Immature natural killer cell (primary cell): ENCODE measurements at regions not wholly inside any gene's neighbourhood (a gene's known extent, or its start where the extent isn't known, plus 50 kb on each side); places are given as distances from the start of the nearest gene placed in this dataset.

Experiments
- DNase-seq, 3 donors: peaks; one replicate each; pipeline ENCODE4 v3.0.0; 2022; ENCODE audit warnings: mixed read lengths in 1 of 3
- H3K27ac Mint-ChIP-seq, 6 donors: one replicate each; pipeline ENCODE4 v1.8.0; 2020; ENCODE audit warnings: mixed read lengths in 6 of 6, mild to moderate bottlenecking in 5 of 6, inconsistent platforms in 4 of 6, moderate library complexity in 3 of 6
- H3K27me3 Mint-ChIP-seq, 3 donors: one replicate each; pipeline ENCODE4 v1.8.0; 2020 to 2021; ENCODE audit warnings: low read depth in 3 of 3, mild to moderate bottlenecking in 3 of 3, mixed read lengths in 3 of 3, moderate library complexity in 3 of 3, inconsistent platforms in 1 of 3
- H3K36me3 Mint-ChIP-seq, 3 donors: one replicate each; pipeline ENCODE4 v1.8.0; 2020; ENCODE audit warnings: mixed read lengths in 3 of 3, inconsistent platforms in 2 of 3, mild to moderate bottlenecking in 2 of 3
- H3K4me1 Mint-ChIP-seq, 2 donors: one replicate each; pipeline ENCODE4 v1.8.0; 2020; ENCODE audit warnings: inconsistent platforms in 2 of 2, mild to moderate bottlenecking in 2 of 2, mixed read lengths in 2 of 2, moderate library complexity in 1 of 2
- H3K4me3 Mint-ChIP-seq, 5 donors: one replicate each; pipeline ENCODE4 v1.8.0; 2020; ENCODE audit warnings: mild to moderate bottlenecking in 5 of 5, mixed read lengths in 5 of 5, inconsistent platforms in 3 of 5, moderate library complexity in 3 of 5
- H3K9me3 Mint-ChIP-seq, 6 donors: one replicate each; pipeline ENCODE4 v1.8.0; 2020; ENCODE audit warnings: mild to moderate bottlenecking in 6 of 6, mixed read lengths in 6 of 6, inconsistent platforms in 4 of 6, moderate library complexity in 3 of 6

DNA sequence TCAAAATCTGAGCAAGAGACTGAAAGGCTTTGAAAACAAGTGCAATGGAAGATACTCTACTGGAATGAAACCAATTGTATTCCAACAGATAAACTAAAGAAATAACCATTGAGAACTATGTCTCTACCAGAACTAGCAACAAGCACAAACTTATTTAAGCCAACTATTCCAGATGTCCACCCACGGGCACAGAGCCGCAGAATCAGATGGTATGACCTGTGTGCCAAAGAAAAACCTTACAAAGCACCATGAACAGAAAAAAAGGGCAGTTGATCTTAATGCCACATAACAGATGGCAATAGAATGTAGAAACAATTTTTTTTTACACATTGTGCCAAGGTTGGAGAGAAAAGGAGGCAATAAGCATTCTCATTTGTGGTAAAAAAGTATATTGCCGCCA lies 269.3 kb upstream of the ADGRL3 start:
- no peaks in the 10 kb centered on the region for H3K36me3 Mint-ChIP-seq
- H3K4me3 Mint-ChIP-seq: no peak overlapping the region
- DNase-seq: no peak
- H3K9me3 Mint-ChIP-seq: peaks cover 4 to 60% (median 19%) of the 10 kb centered on the region in 6 donors
- no peaks in the 10 kb centered on the region for H3K27me3 Mint-ChIP-seq
- no peak overlapping the region for H3K27ac Mint-ChIP-seq
- H3K4me1 Mint-ChIP-seq: no peaks in the 10 kb centered on the region

DNA sequence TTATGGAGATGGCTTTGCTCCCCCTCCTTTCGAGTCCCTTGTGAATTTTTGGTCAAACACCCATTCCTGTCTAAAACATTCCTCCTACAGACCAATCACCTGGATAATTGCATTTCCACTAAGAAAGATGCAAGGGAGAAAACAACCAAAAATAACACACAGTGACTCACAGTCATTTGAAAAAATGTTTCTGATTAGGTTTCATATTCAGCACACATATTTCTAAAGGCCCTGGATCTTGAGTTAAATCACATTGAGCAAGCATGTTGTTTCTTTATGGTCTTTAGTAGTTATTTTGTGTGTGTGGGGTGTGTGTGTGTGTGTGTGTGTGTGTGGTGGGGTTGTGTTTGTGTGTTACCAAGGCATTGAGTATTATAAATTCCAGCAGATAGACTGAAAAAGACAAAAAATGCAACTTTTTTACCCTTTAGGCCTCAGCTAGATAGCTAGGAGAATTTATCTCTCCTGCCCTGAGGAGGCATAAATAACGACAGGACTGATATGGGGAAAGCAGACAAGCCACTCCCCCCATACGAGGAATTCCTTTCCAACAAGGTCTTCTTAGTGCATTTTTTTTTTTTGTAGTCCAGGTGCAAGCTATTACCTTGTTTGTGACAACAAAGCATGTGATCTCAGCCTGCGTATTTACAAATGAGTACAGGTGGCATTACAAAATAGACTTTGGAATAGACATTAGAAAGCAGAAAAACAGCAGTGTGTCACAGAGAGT lies 265.4 kb upstream of the ADGRL3 start:
- no peak for DNase-seq
- Mint-ChIP-seq H3K27me3 (no peaks in the 10 kb centered on the region), H3K9me3 (peaks cover 2 to 42% (median 11%) of the 10 kb centered on the region in 6 donors), H3K4me3 (no peak overlapping the region), H3K27ac (no peak overlapping the region), H3K36me3 (no peaks in the 10 kb centered on the region), H3K4me1 (no peaks in the 10 kb centered on the region)

DNA sequence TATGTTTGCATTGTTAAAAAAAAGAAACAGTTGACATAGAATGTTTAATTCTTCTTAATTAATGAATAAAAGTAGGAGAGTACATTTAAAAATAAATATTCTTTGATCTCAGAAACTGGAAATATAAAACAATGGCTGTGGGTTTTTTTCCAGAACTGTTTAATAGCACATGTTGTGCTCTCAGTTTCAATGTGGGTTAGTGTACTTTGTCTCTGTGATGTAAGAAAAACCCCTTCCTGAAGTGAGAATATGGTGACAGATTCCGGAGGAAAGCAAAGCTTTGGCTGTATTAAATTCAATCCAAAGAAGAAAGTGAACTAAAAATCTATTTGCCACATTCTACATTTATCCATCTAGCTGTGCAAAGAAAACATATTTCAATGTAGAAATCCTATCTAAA lies 261.9 kb upstream of the ADGRL3 start:
- Mint-ChIP-seq H3K4me3 (no peak overlapping the region), H3K36me3 (no peaks in the 10 kb centered on the region), H3K9me3 (peaks cover 0 to 46% (median 9%) of the 10 kb centered on the region in 6 donors), H3K4me1 (no peaks in the 10 kb centered on the region), H3K27me3 (no peaks in the 10 kb centered on the region), H3K27ac (no peak overlapping the region)
- no peak for DNase-seq

DNA sequence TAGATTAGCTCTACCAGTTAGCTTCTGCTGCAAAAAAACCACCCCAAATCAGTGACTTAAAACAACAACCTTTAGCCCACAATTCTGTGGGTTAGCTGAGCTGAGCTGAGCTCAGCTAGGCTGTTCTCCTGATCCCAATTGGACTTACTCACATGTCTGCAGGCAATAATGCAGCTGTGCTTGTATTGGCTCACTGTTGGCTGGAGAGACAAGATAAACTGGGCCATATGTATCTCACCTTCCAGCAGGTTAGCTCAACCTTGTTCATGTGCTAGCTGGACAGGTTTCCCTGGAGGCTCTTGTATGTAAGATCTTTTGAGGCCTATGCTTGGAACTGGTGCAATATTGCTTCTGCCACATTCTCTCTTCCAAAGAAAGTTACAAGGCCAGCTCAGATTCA lies 261.5 kb upstream of the ADGRL3 start:
- H3K27me3 Mint-ChIP-seq: no peaks in the 10 kb centered on the region
- H3K9me3 Mint-ChIP-seq: peaks cover 2 to 48% (median 9%) of the 10 kb centered on the region in 6 donors
- no peak overlapping the region for H3K4me3 Mint-ChIP-seq
- H3K36me3 Mint-ChIP-seq: no peaks in the 10 kb centered on the region
- H3K27ac Mint-ChIP-seq: no peak overlapping the region
- DNase-seq: no peak
- no peaks in the 10 kb centered on the region for H3K4me1 Mint-ChIP-seq

DNA sequence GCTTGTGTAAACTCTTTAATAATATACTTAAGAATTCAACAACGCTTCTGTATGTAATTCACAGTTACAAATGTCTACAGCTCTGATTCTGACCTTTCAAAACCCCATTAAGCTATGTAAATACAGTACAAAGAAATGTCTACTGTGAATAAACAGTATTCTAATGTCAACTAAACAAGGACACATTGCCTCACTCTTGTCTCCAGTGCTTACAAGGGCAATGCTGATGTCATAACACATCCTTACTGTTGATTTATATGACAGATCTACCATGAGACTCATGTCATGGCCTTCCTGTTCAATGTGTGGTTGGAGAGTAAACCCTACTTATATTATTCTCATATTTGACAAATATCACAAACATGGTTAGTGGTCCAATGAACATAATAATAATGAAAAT lies 256.1 kb upstream of the ADGRL3 start:
- Mint-ChIP-seq H3K27ac (no peak overlapping the region), H3K27me3 (peaks cover 0 to 4% (median 0%) of the 10 kb centered on the region in 3 donors), H3K4me1 (no peaks in the 10 kb centered on the region), H3K9me3 (peaks cover 11 to 48% (median 18%) of the 10 kb centered on the region in 6 donors), H3K4me3 (no peak overlapping the region), H3K36me3 (no peaks in the 10 kb centered on the region)
- DNase-seq: no peak

DNA sequence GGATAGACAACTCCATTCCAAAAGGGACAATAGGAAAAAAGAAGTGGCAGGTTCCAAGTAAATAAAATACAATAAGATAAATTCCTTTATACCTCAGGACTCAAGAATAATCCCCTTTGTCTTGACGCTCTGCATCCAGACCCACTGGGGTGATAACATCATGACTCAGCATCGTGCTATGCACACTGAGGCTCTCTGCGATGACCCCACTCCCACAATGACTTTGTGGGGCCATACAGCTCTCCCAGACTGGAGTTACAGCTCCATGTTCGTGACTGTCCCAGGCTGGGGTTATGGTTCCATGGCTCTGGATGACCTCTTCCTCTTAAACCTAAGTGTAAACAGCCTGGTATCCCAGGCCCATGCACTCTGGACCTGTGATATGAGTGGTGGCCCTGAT lies 254.5 kb upstream of the ADGRL3 start:
- H3K9me3 Mint-ChIP-seq: peaks cover 7 to 46% (median 22%) of the 10 kb centered on the region in 6 donors
- no peaks in the 10 kb centered on the region for H3K4me1 Mint-ChIP-seq
- no peak for DNase-seq
- H3K36me3 Mint-ChIP-seq: no peaks in the 10 kb centered on the region
- no peak overlapping the region for H3K27ac Mint-ChIP-seq
- H3K4me3 Mint-ChIP-seq: no peak overlapping the region
- H3K27me3 Mint-ChIP-seq: peaks cover 0 to 4% (median 0%) of the 10 kb centered on the region in 3 donors

DNA sequence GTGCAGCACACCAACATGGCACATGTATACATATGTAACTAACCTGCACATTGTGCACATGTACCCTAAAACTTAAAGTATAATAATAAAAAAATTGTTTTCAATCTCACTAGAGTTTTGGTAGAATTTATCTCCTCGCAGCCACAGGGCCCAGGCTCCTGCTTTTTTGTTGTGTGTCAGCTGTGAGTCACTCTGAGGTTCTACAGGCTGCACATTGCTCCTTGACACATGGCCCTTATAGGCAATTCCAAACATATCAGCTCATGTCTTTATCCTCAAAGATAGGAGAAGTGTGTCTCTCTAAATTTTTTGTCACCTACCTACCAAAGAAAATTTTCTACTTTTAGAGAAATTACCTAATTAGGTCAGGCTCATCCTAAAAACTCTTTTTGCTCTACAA lies 252.1 kb upstream of the ADGRL3 start:
- H3K27me3 Mint-ChIP-seq: peaks cover 0 to 4% (median 0%) of the 10 kb centered on the region in 3 donors
- no peaks in the 10 kb centered on the region for H3K4me1 Mint-ChIP-seq
- H3K4me3 Mint-ChIP-seq: no peak overlapping the region
- no peaks in the 10 kb centered on the region for H3K36me3 Mint-ChIP-seq
- peaks cover 5 to 53% (median 27%) of the 10 kb centered on the region in 6 donors for H3K9me3 Mint-ChIP-seq
- H3K27ac Mint-ChIP-seq: no peak overlapping the region
- no peak for DNase-seq

DNA sequence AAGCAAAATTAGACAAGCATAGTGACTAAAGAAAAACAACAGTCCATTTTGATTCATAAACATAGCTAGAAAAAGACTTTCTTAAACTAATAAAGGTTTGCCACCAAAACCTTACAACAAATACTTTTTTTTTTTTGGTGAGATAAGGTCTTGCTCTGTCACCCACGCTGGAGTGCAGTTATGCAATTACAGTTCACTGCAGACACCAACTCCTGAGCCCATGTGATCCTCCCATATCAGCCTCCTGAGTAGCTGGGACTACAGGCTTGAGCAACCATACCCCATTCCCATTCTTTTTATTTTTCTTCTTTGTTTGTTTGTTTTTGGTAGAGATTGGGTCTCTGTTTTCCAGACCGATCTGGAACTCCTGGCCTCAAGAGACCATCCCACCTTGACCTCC lies 247.2 kb upstream of the ADGRL3 start:
- Mint-ChIP-seq H3K27ac (no peak overlapping the region), H3K27me3 (peaks cover 0 to 2% (median 1%) of the 10 kb centered on the region in 3 donors), H3K9me3 (peaks cover 12 to 62% (median 28%) of the 10 kb centered on the region in 6 donors), H3K36me3 (no peaks in the 10 kb centered on the region), H3K4me1 (no peaks in the 10 kb centered on the region), H3K4me3 (no peak overlapping the region)
- no peak for DNase-seq

DNA sequence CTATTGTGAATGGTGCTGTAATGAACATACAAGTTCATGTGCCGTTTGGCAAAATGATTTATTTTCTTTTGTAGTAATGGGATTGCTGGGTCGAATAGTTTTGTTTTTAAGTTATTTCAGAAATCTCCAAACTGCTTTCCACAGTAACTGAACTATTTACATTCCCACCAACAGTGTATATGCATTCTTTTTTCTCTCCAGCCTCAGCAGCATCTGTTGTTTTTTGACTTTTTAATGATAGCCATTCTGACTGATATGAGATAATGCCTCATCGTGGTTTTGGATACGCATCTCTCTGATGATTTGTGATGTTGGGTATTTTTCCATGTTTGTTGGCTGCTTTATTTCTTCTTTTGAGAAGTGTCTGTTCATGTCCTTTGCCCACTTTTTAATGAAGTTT lies 246.3 kb upstream of the ADGRL3 start:
- H3K4me3 Mint-ChIP-seq: no peak overlapping the region
- H3K9me3 Mint-ChIP-seq: peaks cover 14 to 58% (median 26%) of the 10 kb centered on the region in 6 donors
- H3K27ac Mint-ChIP-seq: no peak overlapping the region
- DNase-seq: no peak
- H3K27me3 Mint-ChIP-seq: peaks cover 0 to 1% (median 0%) of the 10 kb centered on the region in 3 donors
- H3K36me3 Mint-ChIP-seq: no peaks in the 10 kb centered on the region
- no peaks in the 10 kb centered on the region for H3K4me1 Mint-ChIP-seq

DNA sequence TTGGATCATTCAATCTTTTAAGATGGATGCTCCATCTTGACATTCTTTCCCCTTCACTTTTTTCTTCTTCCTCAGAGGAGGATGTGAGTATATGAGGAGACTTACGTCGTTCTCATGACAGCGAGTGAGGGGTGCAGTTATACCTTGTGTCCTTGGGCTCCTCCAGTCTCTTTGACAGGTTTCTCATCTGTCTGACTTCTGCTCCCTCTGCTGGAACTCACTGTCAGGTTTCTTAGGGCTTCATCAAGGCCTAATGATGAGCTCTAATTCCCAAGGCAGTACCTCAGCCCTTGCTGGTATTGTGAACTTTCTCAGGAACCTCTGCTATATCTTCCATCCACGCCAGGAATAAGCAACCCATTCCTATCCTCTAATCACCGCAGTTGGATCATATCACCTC lies 237.8 kb upstream of the ADGRL3 start:
- Mint-ChIP-seq H3K9me3 (peaks cover 11 to 46% (median 20%) of the 10 kb centered on the region in 6 donors), H3K36me3 (no peaks in the 10 kb centered on the region), H3K4me3 (no peak overlapping the region), H3K27ac (no peak overlapping the region), H3K4me1 (no peaks in the 10 kb centered on the region), H3K27me3 (peaks cover 0 to 1% (median 0%) of the 10 kb centered on the region in 3 donors)
- no peak for DNase-seq

DNA sequence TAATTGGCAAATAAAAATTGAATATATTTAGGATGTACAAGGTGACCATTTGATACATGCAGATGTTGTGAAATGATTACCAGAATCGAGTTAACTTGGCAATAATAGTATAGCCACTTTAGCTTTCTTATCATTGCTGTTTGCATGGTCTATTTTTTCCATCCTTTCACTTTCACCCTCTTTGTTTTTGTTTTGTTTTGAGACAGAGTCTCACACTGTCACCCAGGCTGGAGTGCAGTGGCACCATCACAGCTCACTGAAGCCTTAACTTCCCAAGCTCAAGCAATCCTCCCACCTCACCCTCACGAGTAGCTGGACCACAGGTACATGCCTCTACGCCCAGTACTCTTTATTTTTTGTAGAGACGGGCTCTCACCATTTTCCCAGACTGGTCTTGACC lies 218.6 kb upstream of the ADGRL3 start:
- peaks cover 9 to 28% (median 15%) of the 10 kb centered on the region in 6 donors for H3K9me3 Mint-ChIP-seq
- H3K27ac Mint-ChIP-seq: no peak overlapping the region
- H3K4me1 Mint-ChIP-seq: no peaks in the 10 kb centered on the region
- no peaks in the 10 kb centered on the region for H3K36me3 Mint-ChIP-seq
- no peak overlapping the region for H3K4me3 Mint-ChIP-seq
- H3K27me3 Mint-ChIP-seq: peaks cover 0 to 2% (median 0%) of the 10 kb centered on the region in 3 donors
- DNase-seq: no peak

DNA sequence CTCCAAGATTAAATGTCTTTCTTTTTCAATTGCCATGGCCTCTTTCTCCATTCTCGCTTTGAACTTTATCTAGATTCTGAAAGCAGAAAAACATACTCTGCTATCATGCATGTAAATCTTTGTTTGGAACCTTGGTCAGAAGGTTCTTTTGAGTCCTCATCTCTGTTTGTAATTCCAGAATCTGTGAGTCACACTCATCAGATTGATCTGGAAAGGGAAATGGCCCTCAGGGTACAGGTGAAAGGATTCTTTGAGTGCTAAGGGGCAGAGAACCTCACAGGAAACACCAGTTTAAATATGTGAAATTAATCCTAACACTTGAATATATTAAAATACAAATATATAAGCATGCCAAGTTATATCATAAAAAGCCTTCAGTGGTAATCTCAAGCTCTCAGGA lies 211.0 kb upstream of the ADGRL3 start:
- Mint-ChIP-seq H3K9me3 (peaks cover 10 to 49% (median 21%) of the 10 kb centered on the region in 6 donors), H3K4me1 (no peaks in the 10 kb centered on the region)

DNA sequence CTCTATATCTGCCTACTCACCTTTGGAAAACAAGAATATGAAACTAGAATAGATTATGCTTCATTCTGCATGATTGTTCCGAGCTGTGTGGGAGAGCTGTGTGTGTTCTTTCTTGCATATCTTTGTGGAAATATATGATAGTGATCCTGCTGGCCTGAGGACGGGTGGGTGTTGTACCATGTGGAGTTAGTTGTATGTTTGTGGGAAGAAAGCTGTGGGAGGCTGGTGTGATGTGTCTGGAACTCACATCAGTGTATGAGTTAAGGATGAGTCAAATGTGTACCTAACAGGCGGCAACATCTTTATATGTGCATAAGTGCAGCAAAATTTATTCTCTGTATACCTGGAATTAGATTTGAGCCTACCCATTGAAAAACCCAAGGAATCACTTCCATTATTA lies 208.1 kb upstream of the ADGRL3 start:
- no peaks in the 10 kb centered on the region for H3K27me3 Mint-ChIP-seq
- peaks cover 6 to 48% (median 19%) of the 10 kb centered on the region in 6 donors for H3K9me3 Mint-ChIP-seq
- no peak for DNase-seq
- no peak overlapping the region for H3K4me3 Mint-ChIP-seq
- H3K4me1 Mint-ChIP-seq: no peaks in the 10 kb centered on the region
- no peak overlapping the region for H3K27ac Mint-ChIP-seq
- H3K36me3 Mint-ChIP-seq: no peaks in the 10 kb centered on the region

More for the DNA sequence above, 211.0 kb upstream of the ADGRL3 start:
- no peak overlapping the region for H3K4me3 Mint-ChIP-seq
- DNase-seq: no peak
- H3K27me3 Mint-ChIP-seq: peaks cover 0 to 2% (median 0%) of the 10 kb centered on the region in 3 donors
- no peak overlapping the region for H3K27ac Mint-ChIP-seq
- H3K36me3 Mint-ChIP-seq: no peaks in the 10 kb centered on the region

DNA sequence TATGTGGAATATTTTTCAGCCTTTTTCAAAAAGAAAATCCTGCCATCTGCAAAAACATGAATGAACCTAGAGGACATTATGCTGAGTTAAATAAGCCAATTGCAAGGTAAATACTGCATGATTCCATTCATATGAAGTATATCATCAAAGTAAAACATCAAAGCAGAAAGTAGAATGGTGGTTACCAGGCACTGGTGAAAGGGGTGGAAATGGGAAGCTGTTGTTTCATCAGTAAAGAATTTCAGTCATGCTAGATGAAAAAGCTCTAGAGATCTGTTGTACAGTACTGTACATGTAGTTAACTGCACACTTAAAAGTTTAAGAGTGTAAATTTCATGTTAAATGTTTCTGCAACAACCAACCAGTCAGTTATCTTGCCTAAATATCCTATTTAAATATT lies 196.8 kb upstream of the ADGRL3 start:
- peaks cover 9 to 54% (median 22%) of the 10 kb centered on the region in 6 donors for H3K9me3 Mint-ChIP-seq
- H3K4me3 Mint-ChIP-seq: no peak overlapping the region
- peaks cover 0 to 7% (median 2%) of the 10 kb centered on the region in 3 donors for H3K27me3 Mint-ChIP-seq
- no peak overlapping the region for H3K27ac Mint-ChIP-seq
- H3K36me3 Mint-ChIP-seq: no peaks in the 10 kb centered on the region
- no peaks in the 10 kb centered on the region for H3K4me1 Mint-ChIP-seq
- DNase-seq: no peak

DNA sequence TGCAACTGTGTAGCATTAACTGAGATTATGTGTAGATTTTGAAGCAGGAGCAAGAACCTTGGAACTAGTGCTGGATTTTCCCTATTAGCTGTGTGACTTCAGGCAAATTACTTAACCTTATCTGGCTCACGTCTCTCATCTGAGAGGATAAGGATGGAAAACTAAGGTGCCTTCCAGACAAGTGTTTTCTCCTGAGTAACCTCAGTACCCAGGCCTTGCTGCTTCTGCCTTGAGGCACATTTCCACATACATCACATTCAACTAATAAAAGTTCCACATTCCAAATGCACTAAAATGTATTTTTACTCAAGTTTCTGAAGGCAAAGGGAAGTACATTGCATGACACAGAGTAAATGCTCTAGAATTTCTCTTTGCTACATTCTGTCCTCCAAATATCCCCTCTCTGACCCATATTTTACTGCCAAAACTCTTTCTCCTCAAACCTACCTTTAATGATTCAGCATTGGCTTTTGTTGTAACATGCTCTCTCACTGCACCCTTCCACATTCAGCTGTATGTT lies 195.4 kb upstream of the ADGRL3 start:
- Mint-ChIP-seq H3K27ac (no peak overlapping the region), H3K36me3 (no peaks in the 10 kb centered on the region), H3K9me3 (peaks cover 11 to 61% (median 28%) of the 10 kb centered on the region in 6 donors), H3K27me3 (peaks cover 0 to 5% (median 2%) of the 10 kb centered on the region in 3 donors), H3K4me3 (no peak overlapping the region), H3K4me1 (no peaks in the 10 kb centered on the region)
- DNase-seq: no peak
